Stimulated activated CD4-positive, alpha-beta T cell treated with anti-CD3 and anti-CD28 coated beads, Interleukin-15, amount 100 ng/mL, for 24 hours (primary cell): ENCODE measurements at regions not wholly inside any gene's neighbourhood (a gene's known extent, or its start where the extent isn't known, plus 50 kb on each side); places are given as distances from the start of the nearest gene placed in this dataset.

ENCODE experiments used
- DNase-seq: peaks from one replicate; pipeline ENCODE4 v3.0.0-alpha.2; 2020

DNA sequence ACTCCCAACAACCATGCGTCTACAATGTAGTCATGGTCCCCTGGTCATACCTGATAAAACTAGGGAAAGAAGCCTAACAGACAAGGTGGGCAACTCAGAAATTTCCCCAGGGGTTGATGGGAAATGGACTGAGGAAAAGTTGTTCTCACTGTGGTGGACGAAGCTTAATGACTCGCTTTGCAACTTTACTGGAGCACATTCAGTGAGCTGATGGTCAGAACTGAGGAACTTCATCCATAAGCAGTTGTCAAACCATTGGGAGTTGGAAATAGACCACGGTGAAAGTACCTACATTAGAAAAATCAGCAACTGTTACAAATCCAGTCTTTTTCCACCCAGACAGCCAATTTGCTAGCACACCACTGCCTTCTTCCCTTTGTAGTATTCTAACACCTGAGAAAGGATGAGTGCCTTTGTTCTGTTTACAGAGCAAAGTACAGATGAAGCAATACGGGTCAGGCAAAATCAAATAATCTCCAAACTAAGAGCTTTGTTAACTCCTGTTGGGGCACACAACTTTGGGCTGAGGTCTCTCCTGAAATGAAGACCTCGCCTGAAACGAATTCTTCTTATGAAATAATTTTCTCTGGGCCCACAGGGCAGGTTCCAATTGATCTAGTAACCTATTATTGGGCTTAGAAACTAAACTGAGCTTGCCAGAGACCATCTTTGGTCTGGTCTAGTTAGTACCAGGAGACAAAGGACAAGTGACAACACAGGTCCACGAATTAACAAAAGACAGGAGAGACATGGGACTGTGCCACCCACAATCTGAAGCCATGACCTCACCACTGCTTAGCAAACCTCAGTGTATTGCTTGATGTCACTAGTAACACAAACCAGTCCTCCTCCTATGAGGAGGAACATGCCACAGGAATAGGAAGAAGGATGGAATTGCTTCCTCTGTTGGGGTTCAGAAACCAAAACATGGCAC is 58.9 kb upstream of the NFKB1 start:
- no peak for DNase-seq

DNA sequence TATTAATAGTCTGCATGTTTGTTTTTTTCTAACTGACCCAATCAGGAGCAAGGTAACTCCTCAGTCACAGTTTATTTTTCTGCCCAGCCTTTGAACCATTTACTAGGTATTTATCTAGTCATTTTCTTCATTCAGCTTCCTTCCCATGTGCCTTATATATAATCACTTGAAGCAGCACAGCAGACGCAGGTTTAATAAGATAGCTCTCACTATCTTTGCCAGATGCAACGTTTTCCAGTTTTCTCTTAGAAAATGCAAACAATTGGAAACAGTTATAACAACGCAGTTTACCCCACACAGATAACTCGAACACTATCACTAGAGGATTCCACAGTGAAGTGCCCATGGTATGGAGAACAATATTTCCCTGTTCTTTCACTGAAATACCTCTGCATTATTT is 56.4 kb upstream of the NFKB1 start:
- no peak for DNase-seq

GRCh38 chr4:102445213-102445612 is 55.9 kb upstream of the NFKB1 start:
- no peak for DNase-seq

DNA sequence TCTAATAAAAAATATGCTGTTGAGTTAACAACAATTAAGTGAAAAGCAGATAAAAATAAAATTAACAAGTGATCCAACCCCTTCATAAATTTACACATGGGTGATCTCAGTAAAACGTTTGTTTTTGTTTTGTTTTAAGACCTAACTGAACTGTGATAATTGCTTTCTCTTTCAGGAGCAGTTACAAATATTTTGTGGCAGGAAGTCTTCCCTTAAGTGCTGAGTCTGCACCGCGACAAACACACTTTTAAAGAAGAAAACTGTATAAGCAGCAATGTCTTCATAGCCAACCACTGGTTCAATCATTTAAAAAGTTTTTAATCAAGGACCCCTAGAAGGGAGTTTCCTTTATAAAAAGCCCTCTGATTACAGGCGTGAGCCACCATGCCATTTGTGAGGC is 53.7 kb upstream of the NFKB1 start:
- no peak for DNase-seq

DNA sequence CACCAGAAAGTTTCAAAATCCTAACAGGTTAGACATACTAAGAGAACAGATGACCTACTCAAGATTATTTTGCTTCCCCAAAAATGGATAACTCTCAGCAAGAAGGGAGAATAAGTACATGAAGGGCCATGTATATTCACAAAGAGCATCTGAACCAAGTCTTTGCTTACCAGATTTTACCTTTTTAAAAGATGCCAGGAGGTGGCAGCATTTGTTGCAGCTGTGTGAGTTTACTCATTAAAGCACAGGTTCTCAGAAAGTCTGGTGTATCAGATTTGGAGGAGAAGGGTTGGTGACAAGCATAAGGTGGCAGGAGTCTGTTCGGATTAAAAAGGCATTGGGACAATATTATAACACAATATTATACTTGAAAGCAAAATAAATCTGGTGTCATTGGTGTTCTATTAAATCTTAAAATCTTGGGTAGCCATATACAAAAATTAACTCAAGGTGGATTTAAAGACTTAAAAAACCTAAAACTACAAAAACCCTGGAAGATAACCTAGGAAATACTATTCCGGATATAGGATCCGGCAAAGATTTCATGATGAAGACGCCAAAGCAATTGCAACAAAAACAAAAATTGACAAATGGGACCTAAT is 51.3 kb upstream of the NFKB1 start:
- peak; percentile 57 for DNase-seq

GRCh38 chr4:102451266-102451665 is 49.9 kb upstream of the NFKB1 start:
- DNase-seq: no peak
